Fibroblast of skin of abdomen (primary cell): ENCODE measurements at regions not wholly inside any gene's neighbourhood (a gene's known extent, or its start where the extent isn't known, plus 50 kb on each side); places are given as distances from the start of the nearest gene placed in this dataset.
"Not testable (repeated sequence)": the region's sequence is repeated elsewhere in the genome, so short reads cannot be mapped to it uniquely, and the experiment has no call there.

ENCODE experiments used
- DNase-seq: peaks from one replicate; pipeline ENCODE4 v3.0.0-alpha.2; 2013

GRCh38 chr13:52324831-52325230 lies 81.1 kb downstream of the THSD1 start:
- DNase-seq, result not testable (repeated sequence)

- DNase-seq, result no peak
These were observed 86.1 kb downstream of the THSD1 start for GRCh38 chr13:52319876-52320275.

- DNase-seq, result not testable (repeated sequence)
These were observed 96.1 kb downstream of the THSD1 start for GRCh38 chr13:52309833-52310232.

- DNase-seq, result not testable (repeated sequence)
These were observed 99.6 kb downstream of the THSD1 start for GRCh38 chr13:52306336-52306735.

- DNase-seq, result not testable (repeated sequence)
These were observed 102.9 kb downstream of the THSD1 start for GRCh38 chr13:52303098-52303497.

- DNase-seq, result not testable (repeated sequence)
These were observed 103.3 kb downstream of the THSD1 start for GRCh38 chr13:52302688-52303087.

GRCh38 chr13:52301810-52302400 lies 104.1 kb downstream of the THSD1 start:
- not testable (repeated sequence) for DNase-seq

- DNase-seq, result not testable (repeated sequence)
These were observed 107.8 kb downstream of the THSD1 start for GRCh38 chr13:52298079-52298661.

GRCh38 chr13:52288891-52289290 lies 117.1 kb downstream of the THSD1 start:
- not testable (repeated sequence) for DNase-seq

GRCh38 chr13:52281387-52281786 lies 122.0 kb upstream of the NEK3 start:
- DNase-seq, result not testable (repeated sequence)

GRCh38 chr13:52279408-52279807 lies 120.0 kb upstream of the NEK3 start:
- DNase-seq, result not testable (repeated sequence)

GRCh38 chr13:52254299-52254698 lies 94.9 kb upstream of the NEK3 start:
- DNase-seq, result not testable (repeated sequence)

- not testable (repeated sequence) for DNase-seq
These were observed 81.4 kb upstream of the NEK3 start for GRCh38 chr13:52240752-52241151.

GRCh38 chr13:52235900-52236595 lies 76.7 kb upstream of the NEK3 start:
- peak; percentile 69 for DNase-seq

- DNase-seq, result not testable (repeated sequence)
These were observed 75.5 kb upstream of the NEK3 start for GRCh38 chr13:52234928-52235327.

- not testable (repeated sequence) for DNase-seq
These were observed 63.7 kb upstream of the NEK3 start for GRCh38 chr13:52223063-52223462.

GRCh38 chr13:52213920-52214319 lies 54.5 kb upstream of the NEK3 start:
- not testable (repeated sequence) for DNase-seq

GRCh38 chr13:52212886-52213285 lies 53.5 kb upstream of the NEK3 start:
- not testable (repeated sequence) for DNase-seq

GRCh38 chr13:52211416-52211776 lies 52.0 kb upstream of the NEK3 start:
- not testable (repeated sequence) for DNase-seq

- DNase-seq, result not testable (repeated sequence)
These were observed 51.4 kb upstream of the NEK3 start for GRCh38 chr13:52210564-52211415.
